Hepatocyte (in vitro differentiated cells): ENCODE measurements at regions not wholly inside any gene's neighbourhood (a gene's known extent, or its start where the extent isn't known, plus 50 kb on each side); places are given as distances from the start of the nearest gene placed in this dataset.
"Not testable (repeated sequence)": the region's sequence is repeated elsewhere in the genome, so short reads cannot be mapped to it uniquely, and the experiment has no call there.

Experiments
- DNase-seq: peaks from one replicate; pipeline ENCODE4 v3.0.0-alpha.2; 2016; ENCODE audit warnings: low spot score
- H2AFZ ChIP-seq: fragments of 200-600 bp; sonication (generic); 2 replicates; pipeline ENCODE4 v1.6.0; 2016; ENCODE audit warnings: antibody characterized with exemption, mild to moderate bottlenecking
- H3K27ac ChIP-seq: fragments of 200-600 bp; sonication (generic); 2 replicates; pipeline ENCODE4 v1.5.1; 2016; ENCODE audit warnings: mild to moderate bottlenecking
- H3K27me3 ChIP-seq: fragments of 200-600 bp; sonication (generic); 2 replicates; pipeline ENCODE4 v1.6.1; 2016
- H3K36me3 ChIP-seq: fragments of 200-600 bp; sonication (generic); replicated peaks from 2 replicates; pipeline ENCODE4 v1.5.1; 2016; ENCODE audit warnings: low read depth; ENCODE audit not compliant: insufficient read depth
- H3K4me1 ChIP-seq: fragments of 200-600 bp; sonication (generic); 2 replicates; pipeline ENCODE4 v1.5.1; 2016; ENCODE audit warnings: mild to moderate bottlenecking, moderate library complexity; ENCODE audit not compliant: insufficient read depth
- H3K4me2 ChIP-seq: fragments of 200-600 bp; sonication (generic); 2 replicates; pipeline ENCODE4 v1.6.0; 2016
- H3K4me3 ChIP-seq: fragments of 200-600 bp; sonication (generic); 2 replicates; pipeline ENCODE4 v1.5.1; 2016; ENCODE audit warnings: mild to moderate bottlenecking
- H3K79me2 ChIP-seq: fragments of 200-600 bp; sonication (generic); 2 replicates; pipeline ENCODE4 v1.6.0; 2017; ENCODE audit warnings: mild to moderate bottlenecking
- H3K9me2 ChIP-seq: fragments of 200-600 bp; sonication (generic); replicated peaks from 2 replicates; pipeline ENCODE4 v1.6.0; 2017; ENCODE audit warnings: mild to moderate bottlenecking; ENCODE audit not compliant: insufficient read depth
- H3K9me3 ChIP-seq: fragments of 200-600 bp; sonication (generic); 2 replicates; pipeline ENCODE4 v1.5.1; 2016; ENCODE audit warnings: low read depth, mild to moderate bottlenecking
- H4K20me1 ChIP-seq: fragments of 200-600 bp; sonication (generic); 2 replicates; pipeline ENCODE4 v1.6.0; 2016; ENCODE audit warnings: mild to moderate bottlenecking; ENCODE audit not compliant: insufficient read depth, poor library complexity, severe bottlenecking
- EZH2 ChIP-seq: fragments of 200-600 bp; sonication (generic); IDR thresholded peaks from 2 replicates; pipeline ENCODE4 v1.6.1; 2016; ENCODE audit warnings: antibody characterized with exemption, mild to moderate bottlenecking, borderline replicate concordance
- EZH2phosphoT487 ChIP-seq: fragments of 200-600 bp; sonication (generic); IDR thresholded peaks from one replicate; pipeline ENCODE4 v1.6.1; 2018; ENCODE audit warnings: antibody characterized with exemption, mild to moderate bottlenecking, low read depth, moderate library complexity; ENCODE audit not compliant: unreplicated experiment, severe bottlenecking
- WGBS: methylation state at CpG from one replicate; pipeline ENCODE4 v1.1.6; 2016; ENCODE audit warnings: low lambda C conversion rate; ENCODE audit errors: missing lambda C conversion rate; 5-methylcytosine and 5-hydroxymethylcytosine counted together
- TF ChIP-seq, protein P1 (sequence below): fragments of 200-600 bp; sonication (generic); IDR thresholded peaks from 2 replicates; pipeline ENCODE4 v1.5.1; 2016; ENCODE audit warnings: antibody characterized with exemption, mild to moderate bottlenecking; ENCODE audit not compliant: poor library complexity

DNA sequence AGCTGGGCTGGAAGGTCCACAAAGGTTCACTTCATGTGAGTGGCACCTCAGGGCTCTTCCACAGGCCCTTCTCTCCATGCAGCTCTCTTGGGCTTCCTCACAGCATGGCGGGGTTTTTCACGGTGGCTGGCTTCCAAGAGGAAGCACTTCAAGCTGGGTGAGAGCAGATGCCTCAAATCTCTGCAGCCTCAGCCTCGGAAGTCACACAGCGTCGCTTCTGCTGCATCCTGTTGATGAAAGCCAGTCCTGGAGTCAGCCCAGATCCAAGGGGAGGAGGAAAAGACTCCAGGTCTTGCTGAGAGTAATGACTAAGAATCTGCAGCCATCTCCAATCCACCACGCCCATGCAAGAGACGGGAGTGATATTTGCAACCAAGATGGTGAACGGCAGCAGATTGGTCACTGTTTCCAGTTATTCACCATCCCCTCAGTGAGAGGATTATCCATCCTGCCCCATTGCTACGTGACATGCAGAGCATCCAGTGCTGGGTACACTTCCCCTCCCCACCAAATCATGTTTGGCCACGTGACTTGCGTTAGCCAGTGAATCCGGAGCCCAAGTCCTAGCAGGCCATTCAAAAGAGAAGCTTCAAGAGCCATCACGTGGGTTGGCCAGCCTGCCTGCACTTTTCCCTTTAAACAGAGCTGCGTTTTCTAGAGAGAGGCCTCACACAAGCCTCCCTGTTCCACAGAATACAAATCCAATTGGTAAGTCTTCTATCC, 173.9 kb downstream of the C9orf50 start:
- Histone ChIP-seq H3K4me2 (no peak overlapping the region), H2AFZ (no peak overlapping the region), H3K79me2 (no peaks in the 10 kb centered on the region), H3K4me3 (no peak overlapping the region), H4K20me1 (no peaks in the 10 kb centered on the region), H3K9me2 (no peaks in the 10 kb centered on the region), H3K36me3 (no peaks in the 10 kb centered on the region), H3K27me3 (no peaks in the 10 kb centered on the region), H3K9me3 (no peaks in the 10 kb centered on the region), H3K27ac (no peak overlapping the region), H3K4me1 (peaks cover 30% of the 10 kb centered on the region)
- DNase-seq: no peak
- no peak for TF ChIP-seq EZH2phosphoT487
- no peak for TF ChIP-seq EZH2
- TF ChIP-seq, protein P1, sequence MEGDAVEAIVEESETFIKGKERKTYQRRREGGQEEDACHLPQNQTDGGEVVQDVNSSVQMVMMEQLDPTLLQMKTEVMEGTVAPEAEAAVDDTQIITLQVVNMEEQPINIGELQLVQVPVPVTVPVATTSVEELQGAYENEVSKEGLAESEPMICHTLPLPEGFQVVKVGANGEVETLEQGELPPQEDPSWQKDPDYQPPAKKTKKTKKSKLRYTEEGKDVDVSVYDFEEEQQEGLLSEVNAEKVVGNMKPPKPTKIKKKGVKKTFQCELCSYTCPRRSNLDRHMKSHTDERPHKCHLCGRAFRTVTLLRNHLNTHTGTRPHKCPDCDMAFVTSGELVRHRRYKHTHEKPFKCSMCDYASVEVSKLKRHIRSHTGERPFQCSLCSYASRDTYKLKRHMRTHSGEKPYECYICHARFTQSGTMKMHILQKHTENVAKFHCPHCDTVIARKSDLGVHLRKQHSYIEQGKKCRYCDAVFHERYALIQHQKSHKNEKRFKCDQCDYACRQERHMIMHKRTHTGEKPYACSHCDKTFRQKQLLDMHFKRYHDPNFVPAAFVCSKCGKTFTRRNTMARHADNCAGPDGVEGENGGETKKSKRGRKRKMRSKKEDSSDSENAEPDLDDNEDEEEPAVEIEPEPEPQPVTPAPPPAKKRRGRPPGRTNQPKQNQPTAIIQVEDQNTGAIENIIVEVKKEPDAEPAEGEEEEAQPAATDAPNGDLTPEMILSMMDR: no peak
- 66% methylated on average over 14 of the region's 14 CpGs for WGBS

DNA sequence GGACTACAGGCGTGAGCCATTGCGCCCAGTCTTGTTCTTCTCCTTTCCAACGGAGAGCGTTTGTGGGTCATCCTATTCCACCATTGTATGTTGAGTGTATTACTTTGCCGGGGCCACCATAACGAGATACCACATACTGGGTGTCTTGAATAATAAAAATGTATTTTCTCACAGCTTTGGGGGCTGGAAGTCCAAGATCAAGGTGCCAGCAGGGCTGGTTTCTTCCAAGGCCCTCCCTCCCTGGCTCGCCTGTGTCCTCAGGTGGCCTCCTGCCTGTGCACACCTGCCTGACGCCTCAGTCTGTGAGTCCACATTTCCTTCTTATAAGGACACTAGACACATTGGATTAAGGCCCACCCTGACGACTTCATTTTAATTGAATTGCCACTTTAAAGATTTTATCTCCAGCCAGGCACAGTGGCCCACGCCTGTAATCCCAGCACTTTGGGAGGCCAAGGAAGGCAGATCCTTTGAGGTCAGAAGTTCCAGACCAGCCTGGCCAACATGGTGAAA, 175.1 kb downstream of the C9orf50 start:
- H3K9me3 ChIP-seq: no peaks in the 10 kb centered on the region
- DNase-seq: no peak
- H3K27ac ChIP-seq: no peak overlapping the region
- H3K4me2 ChIP-seq: no peak overlapping the region
- no peaks in the 10 kb centered on the region for H4K20me1 ChIP-seq
- H3K36me3 ChIP-seq: no peaks in the 10 kb centered on the region
- no peak overlapping the region for H3K4me3 ChIP-seq
- H2AFZ ChIP-seq: no peak overlapping the region
- 88% methylated on average over 10 of the region's 10 CpGs for WGBS
- H3K27me3 ChIP-seq: no peaks in the 10 kb centered on the region
- TF ChIP-seq, protein P1: no peak
- TF ChIP-seq EZH2 (no peak), EZH2phosphoT487 (no peak)
- H3K4me1 ChIP-seq: peaks cover 19% of the 10 kb centered on the region
- H3K9me2 ChIP-seq: no peaks in the 10 kb centered on the region
- no peaks in the 10 kb centered on the region for H3K79me2 ChIP-seq

DNA sequence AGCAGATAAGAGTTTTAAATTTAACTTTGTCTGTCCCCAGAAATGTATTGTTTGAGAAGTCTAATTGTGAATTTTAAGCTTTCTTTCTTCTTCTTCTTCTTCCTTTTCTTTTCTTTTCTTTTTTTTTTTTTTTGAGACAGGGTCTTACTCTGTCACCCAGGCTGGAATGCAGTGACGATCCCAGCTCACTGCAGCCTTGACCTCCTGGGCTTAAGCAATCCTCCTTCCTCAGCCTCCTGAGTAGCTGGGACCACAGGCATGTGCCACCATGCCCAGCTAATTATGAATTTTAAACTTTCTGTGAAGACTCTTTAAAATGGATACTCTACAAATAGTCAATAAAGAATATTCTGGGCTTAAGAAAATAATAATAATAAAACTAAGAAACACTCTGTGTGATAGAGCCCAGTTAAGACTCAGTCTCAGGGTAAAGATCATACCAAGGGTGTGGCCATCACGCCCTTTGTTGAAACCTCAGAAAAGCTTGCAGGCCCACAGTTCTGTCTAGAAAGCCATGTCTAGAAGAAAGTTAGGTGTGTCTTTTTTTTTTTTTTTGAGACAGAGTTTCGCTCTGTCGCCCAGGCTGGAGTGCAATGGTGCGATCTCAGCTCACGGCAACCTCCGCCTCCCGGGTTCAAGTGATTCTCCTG, 177.3 kb downstream of the C9orf50 start:
- H3K79me2 ChIP-seq, H3K9me3 ChIP-seq, H3K36me3 ChIP-seq, H3K4me3 ChIP-seq, DNase-seq, H3K4me2 ChIP-seq, H3K9me2 ChIP-seq, H2AFZ ChIP-seq, H4K20me1 ChIP-seq, H3K27me3 ChIP-seq: not testable (repeated sequence)
- Histone ChIP-seq H3K4me1 (peaks cover 17% of the 10 kb centered on the region), H3K27ac (peak overlapping the region; percentile 80)
- 85% methylated on average over 8 of the region's 8 CpGs for WGBS

DNA sequence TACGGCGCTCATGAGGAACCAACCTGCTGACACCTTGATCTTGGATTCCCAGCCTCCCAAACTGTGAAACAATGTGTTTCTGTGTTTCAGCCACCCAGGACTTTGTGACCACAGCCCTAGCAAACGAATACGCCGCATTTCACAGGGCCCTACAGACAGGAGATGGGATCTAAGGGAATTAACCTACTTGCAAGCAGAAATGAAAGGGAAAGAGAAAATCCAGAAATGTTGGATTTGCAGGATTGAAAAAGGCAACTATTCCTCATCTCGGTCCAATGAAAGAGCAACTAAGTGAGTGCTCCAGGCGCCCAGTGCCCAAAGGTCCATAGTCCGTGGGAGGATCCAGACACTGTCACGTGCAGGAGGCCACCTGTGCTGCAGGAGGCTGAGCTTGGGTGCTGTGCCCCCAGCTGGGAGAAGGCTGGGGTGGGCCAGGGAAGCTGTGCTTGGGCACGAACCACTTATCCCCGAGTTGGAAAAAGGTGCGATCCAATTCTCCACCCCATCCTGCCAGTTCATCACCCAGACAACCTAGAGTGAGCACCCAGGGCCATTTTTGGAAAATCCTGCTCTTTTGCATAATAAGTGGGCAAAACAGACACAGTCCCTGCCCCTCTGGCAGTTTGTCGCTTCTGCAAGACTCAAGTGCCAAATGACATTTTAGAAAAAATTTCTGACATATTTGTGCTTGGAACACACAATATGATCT, 177.9 kb downstream of the C9orf50 start:
- no peaks in the 10 kb centered on the region for H3K79me2 ChIP-seq
- 49% methylated on average over 13 of the region's 13 CpGs for WGBS
- no peak overlapping the region for H3K4me3 ChIP-seq
- peaks cover 10% of the 10 kb centered on the region for H3K27me3 ChIP-seq
- no peaks in the 10 kb centered on the region for H3K9me3 ChIP-seq
- no peaks in the 10 kb centered on the region for H4K20me1 ChIP-seq
- peaks cover 23% of the 10 kb centered on the region for H3K4me1 ChIP-seq
- H3K4me2 ChIP-seq: peak overlapping the region; percentile 43
- H3K9me2 ChIP-seq: no peaks in the 10 kb centered on the region
- no peaks in the 10 kb centered on the region for H3K36me3 ChIP-seq
- TF ChIP-seq EZH2phosphoT487 (no peak), EZH2 (no peak)
- TF ChIP-seq, protein P1: no peak
- peak overlapping the region; percentile 80 for H3K27ac ChIP-seq
- peak overlapping the region; percentile 46 for H2AFZ ChIP-seq
- DNase-seq: peak; percentile 76
